Astrocyte (in vitro differentiated cells and primary cell): ENCODE measurements at regions not wholly inside any gene's neighbourhood (a gene's known extent, or its start where the extent isn't known, plus 50 kb on each side); places are given as distances from the start of the nearest gene placed in this dataset.

Experiments
- DNase-seq: peaks from one replicate; pipeline ENCODE4 v3.0.0-alpha.2; 2010; ENCODE audit warnings: low read depth
- FAIRE-seq: peaks from 2 replicates; lab custom pipeline; 2011; peaks lifted over from hg19 to GRCh38; lab: Jason Lieb, UNC
- H2AFZ ChIP-seq: 2 replicates; pipeline ENCODE4 v1.6.0; 2012; ENCODE audit warnings: low read depth, low read length, inconsistent platforms
- H3K27ac ChIP-seq: 2 replicates; pipeline ENCODE4 v1.5.1; 2011; ENCODE audit warnings: low read depth, low read length, inconsistent platforms
- H3K27me3 ChIP-seq: 2 replicates; pipeline ENCODE4 v1.6.0; 2011; ENCODE audit warnings: low read length, inconsistent platforms; ENCODE audit not compliant: insufficient read depth
- H3K36me3 ChIP-seq: 2 replicates; pipeline ENCODE4 v1.5.1; 2011; ENCODE audit warnings: low read length, inconsistent platforms; ENCODE audit not compliant: insufficient read depth
- H3K4me1 ChIP-seq: 2 replicates; pipeline ENCODE4 v1.5.1; 2011; ENCODE audit warnings: low read length, inconsistent platforms; ENCODE audit not compliant: insufficient read depth
- H3K4me2 ChIP-seq: 2 replicates; pipeline ENCODE4 v1.6.0; 2012; ENCODE audit warnings: low read length, inconsistent platforms
- H3K4me3 ChIP-seq: 2 replicates; pipeline ENCODE4 v1.5.1; 2011; ENCODE audit warnings: low read depth, mild to moderate bottlenecking, low read length, inconsistent platforms; ENCODE audit not compliant: insufficient read depth
- H3K79me2 ChIP-seq: 2 replicates; pipeline ENCODE4 v1.6.0; 2012; ENCODE audit warnings: mild to moderate bottlenecking, low read length, inconsistent platforms; ENCODE audit not compliant: insufficient read depth
- H3K9ac ChIP-seq: 2 replicates; pipeline ENCODE4 v1.6.0; 2012; ENCODE audit warnings: mild to moderate bottlenecking, low read length, inconsistent platforms
- H3K9me3 ChIP-seq: 2 replicates; pipeline ENCODE4 v1.5.1; 2012; ENCODE audit warnings: low read depth, mild to moderate bottlenecking, low read length, inconsistent platforms; ENCODE audit not compliant: insufficient read depth
- H4K20me1 ChIP-seq: 2 replicates; pipeline ENCODE4 v1.6.0; 2012; ENCODE audit warnings: low read length, inconsistent platforms; ENCODE audit not compliant: insufficient read depth
- H3K27ac Mint-ChIP-seq: one replicate; pipeline ENCODE4 v1.8.0; 2021; ENCODE audit warnings: mild to moderate bottlenecking, mixed read lengths; ENCODE audit not compliant: unreplicated experiment
- H3K27me3 Mint-ChIP-seq: one replicate; pipeline ENCODE4 v1.8.0; 2021; ENCODE audit warnings: low read depth, mixed read lengths; ENCODE audit not compliant: unreplicated experiment
- H3K36me3 Mint-ChIP-seq: one replicate; pipeline ENCODE4 v1.8.0; 2021; ENCODE audit warnings: low read depth, mixed read lengths; ENCODE audit not compliant: unreplicated experiment
- H3K4me1 Mint-ChIP-seq: one replicate; pipeline ENCODE4 v1.8.0; 2021; ENCODE audit warnings: low read depth, mixed read lengths; ENCODE audit not compliant: unreplicated experiment
- H3K4me3 Mint-ChIP-seq: one replicate; pipeline ENCODE4 v1.8.0; 2021; ENCODE audit warnings: mild to moderate bottlenecking, moderate library complexity, mixed read lengths; ENCODE audit not compliant: unreplicated experiment
- H3K9me3 Mint-ChIP-seq: one replicate; pipeline ENCODE4 v1.8.0; 2021; ENCODE audit warnings: mild to moderate bottlenecking, mixed read lengths; ENCODE audit not compliant: unreplicated experiment
- CTCF ChIP-seq: IDR thresholded peaks from 2 replicates; pipeline ENCODE4 v1.5.1; 2011; ENCODE audit warnings: low read depth, mild to moderate bottlenecking, inconsistent platforms, low read length, moderate library complexity; ENCODE audit not compliant: insufficient read depth
- EZH2 ChIP-seq: IDR thresholded peaks from 2 replicates; pipeline ENCODE4 v1.6.1; 2012; ENCODE audit warnings: mild to moderate bottlenecking, low read length, inconsistent platforms; ENCODE audit not compliant: insufficient read depth

- no peaks in the 10 kb centered on the region for H3K4me1 ChIP-seq
- no peak overlapping the region for H3K27ac ChIP-seq
- H2AFZ ChIP-seq: no peak overlapping the region
- no peaks in the 10 kb centered on the region for H3K27me3 Mint-ChIP-seq
- no peaks in the 10 kb centered on the region for H3K27me3 ChIP-seq
- H3K36me3 ChIP-seq: no peaks in the 10 kb centered on the region
- no peak overlapping the region for H3K4me3 Mint-ChIP-seq
- TF ChIP-seq EZH2: no peak
- no peaks in the 10 kb centered on the region for H4K20me1 ChIP-seq
- H3K27ac Mint-ChIP-seq: no peak overlapping the region
- H3K9ac ChIP-seq: no peak overlapping the region
- no peaks in the 10 kb centered on the region for H3K36me3 Mint-ChIP-seq
- no peaks in the 10 kb centered on the region for H3K4me1 Mint-ChIP-seq
- H3K9me3 ChIP-seq: no peaks in the 10 kb centered on the region
- no peak for FAIRE-seq
- H3K9me3 Mint-ChIP-seq: no peaks in the 10 kb centered on the region
- H3K79me2 ChIP-seq: no peaks in the 10 kb centered on the region
- DNase-seq: no peak
- H3K4me2 ChIP-seq: no peak overlapping the region
- no peak overlapping the region for H3K4me3 ChIP-seq
Measured at GRCh38 chr2:144041612-144042011, 478.3 kb downstream of the ZEB2 start.

DNA sequence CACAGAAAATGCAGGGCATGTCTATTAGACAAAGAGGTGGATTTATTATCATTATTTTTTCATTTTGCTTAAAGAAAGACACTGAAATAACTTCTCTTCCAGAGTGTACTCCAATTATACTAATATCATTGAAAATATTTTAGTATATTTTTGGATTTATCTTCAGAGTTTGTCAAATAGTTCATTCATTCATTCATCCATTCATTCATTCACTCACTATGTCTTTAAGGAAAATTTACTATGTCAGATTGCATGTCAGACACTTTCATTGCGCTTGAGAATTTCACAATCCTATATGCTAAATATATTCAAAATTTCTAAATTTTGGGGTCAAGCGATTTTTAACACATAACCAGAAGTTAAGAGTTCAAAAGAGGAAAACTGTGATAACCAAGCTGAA lies 479.1 kb downstream of the ZEB2 start:
- H3K27me3 Mint-ChIP-seq: no peaks in the 10 kb centered on the region

GRCh38 chr2:144032566-144032965 lies 487.4 kb downstream of the ZEB2 start:
- Mint-ChIP-seq H3K9me3 (no peaks in the 10 kb centered on the region), H3K27ac (no peak overlapping the region), H3K36me3 (no peaks in the 10 kb centered on the region), H3K27me3 (no peaks in the 10 kb centered on the region), H3K4me1 (no peaks in the 10 kb centered on the region), H3K4me3 (no peak overlapping the region)
- H4K20me1 ChIP-seq: no peaks in the 10 kb centered on the region
- H3K4me1 ChIP-seq: no peaks in the 10 kb centered on the region
- no peak overlapping the region for H3K4me2 ChIP-seq
- no peak overlapping the region for H2AFZ ChIP-seq
- peak; percentile 4 for DNase-seq
- TF ChIP-seq EZH2: no peak
- no peak for TF ChIP-seq CTCF
- H3K79me2 ChIP-seq: no peaks in the 10 kb centered on the region
- H3K9ac ChIP-seq: no peak overlapping the region
- FAIRE-seq: no peak
- no peak overlapping the region for H3K27ac ChIP-seq
- H3K27me3 ChIP-seq: no peaks in the 10 kb centered on the region
- H3K4me3 ChIP-seq: no peak overlapping the region
- no peaks in the 10 kb centered on the region for H3K9me3 ChIP-seq
- H3K36me3 ChIP-seq: no peaks in the 10 kb centered on the region

More for the DNA sequence above, 479.1 kb downstream of the ZEB2 start:
- H3K36me3 Mint-ChIP-seq: no peaks in the 10 kb centered on the region
- Histone ChIP-seq H3K36me3 (no peaks in the 10 kb centered on the region), H4K20me1 (no peaks in the 10 kb centered on the region), H3K27me3 (no peaks in the 10 kb centered on the region), H2AFZ (no peak overlapping the region), H3K4me3 (no peak overlapping the region), H3K4me2 (no peak overlapping the region), H3K27ac (no peak overlapping the region), H3K4me1 (no peaks in the 10 kb centered on the region), H3K79me2 (no peaks in the 10 kb centered on the region), H3K9me3 (no peaks in the 10 kb centered on the region), H3K9ac (no peak overlapping the region)
- H3K4me1 Mint-ChIP-seq: no peaks in the 10 kb centered on the region
- no peak for TF ChIP-seq EZH2
- no peak overlapping the region for H3K27ac Mint-ChIP-seq
- FAIRE-seq (no peak), DNase-seq (no peak)
- no peak overlapping the region for H3K4me3 Mint-ChIP-seq
- H3K9me3 Mint-ChIP-seq: no peaks in the 10 kb centered on the region
